ENCODE measurements at regions not wholly inside any gene's neighbourhood (a gene's known extent, or its start where the extent isn't known, plus 50 kb on each side); places are given as distances from the start of the nearest gene placed in this dataset.
A peak's percentile ranks its signal among the peaks of the same experiment; 100 is the strongest.

GRCh38 chr3:168424059-168424734, 328.5 kb upstream of the GOLIM4 start:
- Histone ChIP-seq H3K4me3 (ENCODE audit: low read depth, low read length) (no peak overlapping the region), H3K36me3 (ENCODE audit: control insufficient read depth, insufficient read depth, low read length) (no peaks in the 10 kb centered on the region), H3K27me3 (ENCODE audit: control insufficient read depth, insufficient read depth, low read length) (no peaks in the 10 kb centered on the region)
- DNase-seq (ENCODE audit: low read depth), result peak; percentile 17
- POLR2A ChIA-PET, result no interaction called here
- no peak for TF ChIP-seq CTCF (IDR thresholded peaks at IDR 0.05; ENCODE audit: insufficient read depth, low read depth, low read length)
- CTCF ChIA-PET, result no interaction called here

DNA sequence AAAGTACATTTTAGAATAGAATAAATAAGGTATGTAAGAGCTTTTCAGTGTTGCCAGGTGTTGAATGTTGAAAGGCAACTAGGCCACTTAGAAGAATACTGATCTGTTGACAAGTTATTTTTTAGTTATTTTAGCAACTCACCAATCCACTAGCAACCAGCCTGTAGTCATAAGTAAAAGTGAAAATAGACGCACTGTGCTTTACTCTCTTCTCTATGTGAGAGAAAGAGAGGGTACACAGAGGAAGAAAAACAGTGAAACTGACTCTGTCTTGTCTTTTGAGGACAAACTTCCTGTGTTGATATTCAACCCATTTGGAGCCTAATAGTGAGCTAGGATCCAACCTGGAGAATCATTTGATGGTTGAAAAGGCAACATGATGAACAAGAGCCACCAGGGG, 327.1 kb upstream of the GOLIM4 start:
- Histone ChIP-seq H3K4me3 (ENCODE audit: low read depth, low read length) (no peak overlapping the region), H3K36me3 (ENCODE audit: control insufficient read depth, insufficient read depth, low read length) (no peaks in the 10 kb centered on the region), H3K27me3 (ENCODE audit: control insufficient read depth, insufficient read depth, low read length) (no peaks in the 10 kb centered on the region)
- no peak for TF ChIP-seq CTCF (IDR thresholded peaks at IDR 0.05; ENCODE audit: insufficient read depth, low read depth, low read length)
- DNase-seq (ENCODE audit: low read depth), result no peak
- POLR2A ChIA-PET, result no interaction called here
- CTCF ChIA-PET, result no interaction called here

DNA sequence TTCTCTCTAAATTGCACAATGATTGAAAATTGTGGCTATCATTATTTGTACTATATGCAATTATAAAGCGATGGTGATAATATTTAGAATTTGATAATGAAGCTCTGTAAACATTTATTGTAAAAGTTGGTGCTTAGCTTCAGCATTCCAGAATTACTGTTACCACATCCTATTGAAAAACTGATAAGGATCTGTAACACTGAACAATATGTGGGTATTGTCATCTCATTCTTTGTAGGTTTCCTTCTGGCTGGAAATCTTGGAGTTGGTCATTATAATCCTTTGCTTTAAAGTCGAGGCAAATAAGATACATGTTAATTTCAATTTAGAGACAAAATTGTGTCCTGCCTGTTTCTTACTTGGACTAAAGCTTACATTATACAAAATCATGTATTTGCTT, 323.4 kb upstream of the GOLIM4 start:
- Histone ChIP-seq H3K4me3 (ENCODE audit: low read depth, low read length) (no peak overlapping the region), H3K27me3 (ENCODE audit: control insufficient read depth, insufficient read depth, low read length) (no peaks in the 10 kb centered on the region), H3K36me3 (ENCODE audit: control insufficient read depth, insufficient read depth, low read length) (no peaks in the 10 kb centered on the region)
- TF ChIP-seq CTCF (IDR thresholded peaks at IDR 0.05; ENCODE audit: insufficient read depth, low read depth, low read length), result no peak
- POLR2A ChIA-PET, result no interaction called here
- CTCF ChIA-PET, result no interaction called here
- DNase-seq (ENCODE audit: low read depth), result no peak

DNA sequence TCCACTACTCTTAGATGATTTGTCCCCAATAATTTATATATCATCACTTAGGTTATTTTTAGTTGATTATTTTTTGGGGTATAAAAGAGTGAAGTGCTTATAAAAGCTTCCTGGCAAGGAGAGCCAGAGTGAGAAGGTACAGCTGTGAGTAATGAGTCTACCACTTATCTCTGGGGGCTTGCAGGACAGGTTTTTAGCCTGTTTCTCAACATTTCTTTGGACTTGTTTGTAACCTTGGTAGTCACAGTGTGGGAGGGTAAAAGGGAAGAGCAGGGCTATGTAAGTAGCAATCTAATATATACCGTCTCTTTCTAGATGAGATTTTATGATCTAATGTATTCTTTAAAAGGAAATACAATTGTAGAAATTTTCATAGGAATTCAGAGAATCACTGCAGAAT, 321.3 kb upstream of the GOLIM4 start:
- H3K27me3 ChIP-seq (ENCODE audit: control insufficient read depth, insufficient read depth, low read length), result no peaks in the 10 kb centered on the region
- no peak for DNase-seq (ENCODE audit: low read depth)
- POLR2A ChIA-PET, result no interaction called here
- no peaks in the 10 kb centered on the region for H3K36me3 ChIP-seq (ENCODE audit: control insufficient read depth, insufficient read depth, low read length)
- TF ChIP-seq CTCF (IDR thresholded peaks at IDR 0.05; ENCODE audit: insufficient read depth, low read depth, low read length), result no peak
- CTCF ChIA-PET, result no interaction called here
- H3K4me3 ChIP-seq (ENCODE audit: low read depth, low read length), result no peak overlapping the region

DNA sequence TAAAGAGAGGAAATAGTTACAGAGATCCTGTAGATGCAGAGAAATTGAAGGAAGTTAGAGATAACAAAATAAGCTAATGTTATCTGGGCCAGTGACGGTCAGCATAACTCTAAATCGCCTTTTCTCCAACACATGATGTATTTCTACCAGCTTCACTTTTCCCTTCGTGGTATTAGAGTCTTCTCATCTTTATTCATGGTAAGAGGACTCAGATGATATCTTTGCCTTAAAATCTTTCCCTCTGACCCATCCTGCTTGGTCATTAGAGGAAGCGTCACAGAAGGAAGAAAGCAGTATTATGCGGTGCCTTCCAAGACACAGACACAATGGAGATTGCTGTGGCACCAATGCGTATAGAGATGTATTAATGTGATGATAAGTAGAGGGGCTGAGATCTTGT, 320.7 kb upstream of the GOLIM4 start:
- POLR2A ChIA-PET, result no interaction called here
- CTCF ChIA-PET, result no interaction called here
- TF ChIP-seq CTCF (IDR thresholded peaks at IDR 0.05; ENCODE audit: insufficient read depth, low read depth, low read length), result no peak

More for the DNA sequence above, 320.7 kb upstream of the GOLIM4 start:
- no peak for DNase-seq (ENCODE audit: low read depth)
- Histone ChIP-seq H3K36me3 (ENCODE audit: control insufficient read depth, insufficient read depth, low read length) (no peaks in the 10 kb centered on the region), H3K4me3 (ENCODE audit: low read depth, low read length) (no peak overlapping the region), H3K27me3 (ENCODE audit: control insufficient read depth, insufficient read depth, low read length) (no peaks in the 10 kb centered on the region)

Measured in BJ (cell line).